ENCODE measurements at regions not wholly inside any gene's neighbourhood (a gene's known extent, or its start where the extent isn't known, plus 50 kb on each side); places are given as distances from the start of the nearest gene placed in this dataset.

DNA sequence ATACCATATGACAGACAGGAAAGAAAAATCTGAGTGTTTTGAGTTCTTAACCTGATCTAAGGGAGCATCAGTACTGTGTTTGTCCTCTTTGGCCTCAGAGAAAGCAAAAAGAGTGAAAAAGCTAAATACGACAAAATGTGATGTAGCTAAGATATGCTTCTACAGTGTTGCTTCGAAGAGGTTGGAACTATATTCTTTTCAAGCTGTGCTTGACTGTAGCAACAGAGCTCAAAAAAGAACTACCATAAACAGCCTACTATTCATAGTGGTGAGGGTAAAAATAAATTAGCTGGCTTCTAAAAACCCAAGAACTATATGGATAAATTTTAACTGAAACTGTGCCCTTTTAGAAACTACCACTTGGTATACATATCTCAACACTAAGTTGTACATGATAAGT lies 881.8 kb upstream of the PCDH10 start:
- intact Hi-C loops (cut with micrococcal nuclease): loop anchor here (5.0 kb wide), 1 partner anchor 345 kb away; no protein-coding TSS in a partner anchor
- no peaks in the 10 kb centered on the region for H3K36me3 ChIP-seq (ENCODE audit: low read depth, low read length)
- ChIA-PET CTCF (no interaction called here), POLR2A (ENCODE audit: unreplicated experiment) (interaction anchor here (0.6 kb wide), 1 partner anchor 222 kb away, joined by 6 read pairs; no protein-coding TSS in a partner anchor)
- DNase-seq (no peak), ATAC-seq (no peak)
- H2AFZ ChIP-seq (ENCODE audit: low read length): no peak overlapping the region
- no peak overlapping the region for H3K9ac ChIP-seq (ENCODE audit: low read length)
- TF ChIP-seq, protein P1, sequence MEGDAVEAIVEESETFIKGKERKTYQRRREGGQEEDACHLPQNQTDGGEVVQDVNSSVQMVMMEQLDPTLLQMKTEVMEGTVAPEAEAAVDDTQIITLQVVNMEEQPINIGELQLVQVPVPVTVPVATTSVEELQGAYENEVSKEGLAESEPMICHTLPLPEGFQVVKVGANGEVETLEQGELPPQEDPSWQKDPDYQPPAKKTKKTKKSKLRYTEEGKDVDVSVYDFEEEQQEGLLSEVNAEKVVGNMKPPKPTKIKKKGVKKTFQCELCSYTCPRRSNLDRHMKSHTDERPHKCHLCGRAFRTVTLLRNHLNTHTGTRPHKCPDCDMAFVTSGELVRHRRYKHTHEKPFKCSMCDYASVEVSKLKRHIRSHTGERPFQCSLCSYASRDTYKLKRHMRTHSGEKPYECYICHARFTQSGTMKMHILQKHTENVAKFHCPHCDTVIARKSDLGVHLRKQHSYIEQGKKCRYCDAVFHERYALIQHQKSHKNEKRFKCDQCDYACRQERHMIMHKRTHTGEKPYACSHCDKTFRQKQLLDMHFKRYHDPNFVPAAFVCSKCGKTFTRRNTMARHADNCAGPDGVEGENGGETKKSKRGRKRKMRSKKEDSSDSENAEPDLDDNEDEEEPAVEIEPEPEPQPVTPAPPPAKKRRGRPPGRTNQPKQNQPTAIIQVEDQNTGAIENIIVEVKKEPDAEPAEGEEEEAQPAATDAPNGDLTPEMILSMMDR (conservative IDR thresholded peaks at IDR 0.05; ENCODE audit: low read depth, low read length): no peak
- TF ChIP-seq EZH2 (IDR thresholded peaks at IDR 0.05; ENCODE audit: low read length, unreplicated experiment) (no peak), EZH2phosphoT487 (IDR thresholded peaks at IDR 0.05; ENCODE audit: borderline replicate concordance, low read length) (no peak)
- H3F3A ChIP-seq (ENCODE audit: low read length, unreplicated experiment): no peaks in the 10 kb centered on the region
- no peaks in the 10 kb centered on the region for H4K20me1 ChIP-seq (ENCODE audit: low read length)
- no peaks in the 10 kb centered on the region for H3K9me2 ChIP-seq (replicated peaks; ENCODE audit: low read length)
- H3K4me2 ChIP-seq (ENCODE audit: low read length): no peak overlapping the region
- no peaks in the 10 kb centered on the region for H3K9me3 ChIP-seq (ENCODE audit: low read length)
- H3K4me3 ChIP-seq (ENCODE audit: low read length): no peak overlapping the region
- H3K27me3 ChIP-seq (ENCODE audit: low read length): no peaks in the 10 kb centered on the region
- no TSS peak for BruUV-seq (replicated peaks)
- no peaks in the 10 kb centered on the region for H3K4me1 ChIP-seq (ENCODE audit: insufficient read depth, low read length)
- H3K79me2 ChIP-seq (ENCODE audit: low read length): no peaks in the 10 kb centered on the region
- no peak overlapping the region for H3K27ac ChIP-seq (ENCODE audit: low read length)

DNA sequence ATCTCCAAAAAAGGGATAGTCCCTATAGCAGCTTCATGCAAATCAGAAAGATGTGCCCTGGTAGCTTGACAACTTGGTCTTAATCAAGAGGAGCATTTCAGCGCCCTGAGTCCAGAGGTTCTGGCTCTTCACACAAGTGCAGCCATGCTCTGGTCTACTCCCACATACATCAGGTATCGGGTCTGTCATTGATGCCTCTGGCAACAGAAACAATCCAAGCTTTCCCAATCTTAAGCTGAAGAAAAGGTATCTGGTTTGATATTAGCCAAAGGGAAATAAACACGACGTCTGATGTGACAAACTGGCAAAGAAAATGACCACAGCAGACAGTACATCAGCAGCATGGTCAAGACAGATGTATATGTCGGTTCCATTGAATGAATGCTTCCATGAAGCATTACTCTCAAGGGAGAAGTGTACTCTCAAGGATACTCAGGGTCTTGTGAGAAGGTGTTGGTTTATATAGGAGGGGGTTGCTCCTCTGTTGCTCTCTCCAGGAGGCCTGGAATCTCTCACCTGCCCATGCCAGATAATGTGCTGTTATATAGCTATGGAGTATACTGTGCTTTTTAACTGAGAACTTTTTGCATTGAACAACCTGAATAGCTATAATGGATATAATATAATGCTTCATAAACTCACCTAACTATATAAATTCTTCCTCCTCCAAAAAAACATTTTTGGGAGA lies 879.6 kb upstream of the PCDH10 start:
- Histone ChIP-seq H3K36me3 (ENCODE audit: low read depth, low read length) (no peaks in the 10 kb centered on the region), H4K20me1 (ENCODE audit: low read length) (no peaks in the 10 kb centered on the region), H2AFZ (ENCODE audit: low read length) (no peak overlapping the region), H3K9ac (ENCODE audit: low read length) (no peak overlapping the region), H3K27ac (ENCODE audit: low read length) (no peak overlapping the region), H3K4me2 (ENCODE audit: low read length) (no peak overlapping the region), H3K79me2 (ENCODE audit: low read length) (no peaks in the 10 kb centered on the region), H3K4me1 (ENCODE audit: insufficient read depth, low read length) (no peaks in the 10 kb centered on the region), H3K27me3 (ENCODE audit: low read length) (no peaks in the 10 kb centered on the region), H3K9me3 (ENCODE audit: low read length) (no peaks in the 10 kb centered on the region), H3K9me2 (replicated peaks; ENCODE audit: low read length) (no peaks in the 10 kb centered on the region), H3F3A (ENCODE audit: low read length, unreplicated experiment) (no peaks in the 10 kb centered on the region), H3K4me3 (ENCODE audit: low read length) (no peak overlapping the region)
- intact Hi-C loops (cut with micrococcal nuclease): loop anchor here (5.0 kb wide), 1 partner anchor 343 kb away; no protein-coding TSS in a partner anchor
- BruUV-seq (replicated peaks): no TSS peak
- POLR2A ChIA-PET (ENCODE audit: unreplicated experiment): no interaction called here
- no peak for DNase-seq
- CTCF ChIA-PET: no interaction called here
- TF ChIP-seq, protein P1 (conservative IDR thresholded peaks at IDR 0.05; ENCODE audit: low read depth, low read length): no peak
- TF ChIP-seq EZH2 (IDR thresholded peaks at IDR 0.05; ENCODE audit: low read length, unreplicated experiment) (no peak), EZH2phosphoT487 (IDR thresholded peaks at IDR 0.05; ENCODE audit: borderline replicate concordance, low read length) (no peak)
- no peak for ATAC-seq

DNA sequence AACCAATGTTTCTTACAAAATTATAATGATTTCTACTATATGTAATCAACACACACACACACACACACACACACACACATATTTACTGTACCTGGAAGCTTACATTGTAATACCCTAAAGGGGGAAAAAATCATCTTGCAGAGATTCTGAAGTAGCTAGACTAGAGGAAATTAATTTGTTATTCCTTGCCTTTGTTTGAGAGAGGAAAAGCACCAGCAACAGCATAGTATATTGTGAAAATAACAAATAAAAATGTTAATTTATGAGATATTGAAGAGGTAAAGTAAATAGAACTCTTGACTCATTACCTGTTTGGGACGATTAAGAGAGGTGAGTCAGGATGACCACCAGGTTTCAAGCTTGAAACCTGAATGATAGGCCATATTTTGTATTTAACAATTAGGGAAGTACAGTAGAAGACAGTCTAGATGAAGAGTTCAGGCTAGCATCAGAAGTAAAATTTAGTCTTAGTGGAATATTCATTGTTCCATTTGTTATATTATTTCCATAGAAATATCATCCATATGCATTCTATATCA lies 873.4 kb upstream of the PCDH10 start:
- BruUV-seq (replicated peaks): no TSS peak

More for the DNA sequence above, 873.4 kb upstream of the PCDH10 start:
- Histone ChIP-seq H3K79me2 (ENCODE audit: low read length) (no peaks in the 10 kb centered on the region), H3K9me3 (ENCODE audit: low read length) (no peaks in the 10 kb centered on the region), H3K27ac (ENCODE audit: low read length) (peak overlapping the region; percentile 48), H3K9ac (ENCODE audit: low read length) (no peak overlapping the region), H3F3A (ENCODE audit: low read length, unreplicated experiment) (no peaks in the 10 kb centered on the region), H3K36me3 (ENCODE audit: low read depth, low read length) (no peaks in the 10 kb centered on the region), H4K20me1 (ENCODE audit: low read length) (no peaks in the 10 kb centered on the region), H3K9me2 (replicated peaks; ENCODE audit: low read length) (no peaks in the 10 kb centered on the region), H2AFZ (ENCODE audit: low read length) (no peak overlapping the region), H3K4me2 (ENCODE audit: low read length) (peak overlapping the region; percentile 28; the same call in 1 of the 2 replicates), H3K4me1 (ENCODE audit: insufficient read depth, low read length) (peaks cover 11% of the 10 kb centered on the region), H3K4me3 (ENCODE audit: low read length) (no peak overlapping the region), H3K27me3 (ENCODE audit: low read length) (no peaks in the 10 kb centered on the region)
- intact Hi-C loops (cut with micrococcal nuclease): no loop called here
- CTCF ChIA-PET: no interaction called here
- TF ChIP-seq EZH2 (IDR thresholded peaks at IDR 0.05; ENCODE audit: low read length, unreplicated experiment): no peak
- TF ChIP-seq EZH2phosphoT487 (IDR thresholded peaks at IDR 0.05; ENCODE audit: borderline replicate concordance, low read length): no peak
- TF ChIP-seq, protein P1 (conservative IDR thresholded peaks at IDR 0.05; ENCODE audit: low read depth, low read length): no peak
- peak; percentile 73 for DNase-seq
- POLR2A ChIA-PET (ENCODE audit: unreplicated experiment): no interaction called here
- ATAC-seq: peak; percentile 93
